SU-DHL-6 (cell line): ENCODE measurements at regions not wholly inside any gene's neighbourhood (a gene's known extent, or its start where the extent isn't known, plus 50 kb on each side); places are given as distances from the start of the nearest gene placed in this dataset.

Source experiments
- H2AFZ ChIP-seq: fragments of 200-600 bp; sonication (generic); 2 replicates; pipeline ENCODE4 v1.6.1; 2014; ENCODE audit warnings: low read depth, mild to moderate bottlenecking, moderate library complexity, mixed read lengths, antibody characterized with exemption, low read length; ENCODE audit not compliant: severe bottlenecking
- H3F3A ChIP-seq: fragments of 200-600 bp; shearing (Covaris generic); 2 replicates; pipeline ENCODE4 v1.6.0; 2016; ENCODE audit warnings: antibody characterized with exemption, mild to moderate bottlenecking; ENCODE audit not compliant: insufficient read depth
- H3K27ac ChIP-seq: fragments of 200-600 bp; sonication (generic); 2 replicates; pipeline ENCODE4 v1.5.1; 2016; ENCODE audit warnings: low read depth, mild to moderate bottlenecking, low read length, moderate library complexity, mixed read lengths
- H3K27me3 ChIP-seq: fragments of 200-600 bp; sonication (generic), shearing (Covaris generic); 2 replicates; pipeline ENCODE4 v1.6.0; 2014; ENCODE audit warnings: mild to moderate bottlenecking, low read length
- H3K36me3 ChIP-seq: fragments of 200-600 bp; sonication (generic); 2 replicates; pipeline ENCODE4 v1.6.1; 2014; ENCODE audit warnings: mild to moderate bottlenecking, low read length, mixed read lengths
- H3K4me2 ChIP-seq: fragments of 300-600, 200-600 bp; shearing (Covaris generic), sonication (generic); 2 replicates; pipeline ENCODE4 v1.6.0; 2014; ENCODE audit warnings: low read length, low read depth, mild to moderate bottlenecking; ENCODE audit not compliant: poor library complexity, severe bottlenecking
- H3K4me3 ChIP-seq: fragments of 200-600 bp; sonication (generic); 2 replicates; pipeline ENCODE4 v1.5.1; 2014; ENCODE audit warnings: antibody characterized with exemption, low read length, mild to moderate bottlenecking, mixed read lengths; ENCODE audit not compliant: insufficient read depth, poor library complexity, severe bottlenecking
- H3K79me2 ChIP-seq: fragments of 200-600 bp; sonication (generic); 2 replicates; pipeline ENCODE4 v1.6.1; 2014; ENCODE audit warnings: mild to moderate bottlenecking, low read length, moderate library complexity; ENCODE audit not compliant: insufficient read depth
- H3K9ac ChIP-seq: fragments of 200-600 bp; sonication (generic); 2 replicates; pipeline ENCODE4 v1.7.0; 2014; ENCODE audit warnings: mild to moderate bottlenecking, low read length
- H3K9me2 ChIP-seq: fragments of 200-600 bp; sonication (generic); replicated peaks from 2 replicates; pipeline ENCODE4 v1.6.1; 2014; ENCODE audit warnings: low read length; ENCODE audit not compliant: insufficient read depth
- H3K9me3 ChIP-seq: fragments of 200-600 bp; sonication (generic); 2 replicates; pipeline ENCODE4 v1.6.1; 2014; ENCODE audit warnings: low read length, mixed read lengths; ENCODE audit not compliant: insufficient read depth
- H4K20me1 ChIP-seq: fragments of 200-600 bp; sonication (generic); 2 replicates; pipeline ENCODE4 v1.6.1; 2014; ENCODE audit warnings: low read depth, mild to moderate bottlenecking, antibody characterized with exemption, low read length, moderate library complexity, mixed read lengths
- CTCF ChIP-seq: fragments of 200-600 bp; sonication (generic); IDR thresholded peaks from one replicate; pipeline ENCODE4 v1.5.1; 2017; ENCODE audit warnings: antibody characterized with exemption, mild to moderate bottlenecking, low read length, moderate library complexity; ENCODE audit not compliant: insufficient read depth, poor library complexity, severe bottlenecking
- EZH2phosphoT487 ChIP-seq: fragments of 200-600 bp; sonication (generic), shearing (Covaris generic); conservative IDR thresholded peaks from 2 replicates; pipeline ENCODE4 v1.6.1; 2018; ENCODE audit warnings: mild to moderate bottlenecking, antibody characterized with exemption, low read length, moderate library complexity, mixed read lengths

GRCh38 chr12:54749191-54749818, 101.1 kb upstream of the DCD start:
- H3K4me3 ChIP-seq, result no peak overlapping the region
- H3K9me2 ChIP-seq, result no peaks in the 10 kb centered on the region
- no peak overlapping the region for H3K27ac ChIP-seq
- H4K20me1 ChIP-seq, result no peaks in the 10 kb centered on the region; the same call in 1 of the 2 replicates
- no peak overlapping the region for H2AFZ ChIP-seq
- H3K9me3 ChIP-seq, result no peaks in the 10 kb centered on the region
- no peaks in the 10 kb centered on the region for H3K36me3 ChIP-seq
- no peaks in the 10 kb centered on the region for H3F3A ChIP-seq
- no peak overlapping the region for H3K9ac ChIP-seq
- no peak overlapping the region for H3K4me2 ChIP-seq
- H3K79me2 ChIP-seq, result no peaks in the 10 kb centered on the region
- TF ChIP-seq EZH2phosphoT487, result no peak
- TF ChIP-seq CTCF, result peak; percentile 73
- no peaks in the 10 kb centered on the region for H3K27me3 ChIP-seq

GRCh38 chr12:54744590-54744989, 96.4 kb upstream of the DCD start:
- no peak overlapping the region for H3K4me3 ChIP-seq
- H3K27me3 ChIP-seq, result no peaks in the 10 kb centered on the region
- TF ChIP-seq EZH2phosphoT487 (no peak), CTCF (no peak)
- H3K9me3 ChIP-seq, result no peaks in the 10 kb centered on the region
- no peaks in the 10 kb centered on the region for H3K36me3 ChIP-seq
- no peak overlapping the region for H3K9ac ChIP-seq
- H2AFZ ChIP-seq, result no peak overlapping the region
- no peak overlapping the region for H3K27ac ChIP-seq
- no peaks in the 10 kb centered on the region for H3K9me2 ChIP-seq
- no peak overlapping the region for H3K4me2 ChIP-seq
- H3F3A ChIP-seq, result no peaks in the 10 kb centered on the region
- no peaks in the 10 kb centered on the region for H4K20me1 ChIP-seq
- H3K79me2 ChIP-seq, result no peaks in the 10 kb centered on the region

- Histone ChIP-seq H3K4me3 (no peak overlapping the region), H3K9me3 (no peaks in the 10 kb centered on the region), H3K27me3 (no peaks in the 10 kb centered on the region), H3K4me2 (no peak overlapping the region), H3F3A (no peaks in the 10 kb centered on the region), H3K9ac (no peak overlapping the region), H3K36me3 (no peaks in the 10 kb centered on the region), H3K27ac (no peak overlapping the region), H4K20me1 (no peaks in the 10 kb centered on the region), H3K79me2 (no peaks in the 10 kb centered on the region), H2AFZ (no peak overlapping the region), H3K9me2 (no peaks in the 10 kb centered on the region)
- TF ChIP-seq CTCF, result no peak
- no peak for TF ChIP-seq EZH2phosphoT487
Observed at GRCh38 chr12:54740882-54741281, 92.7 kb upstream of the DCD start.
